Tibial nerve (tissue), 4 donors: ENCODE measurements at regions not wholly inside any gene's neighbourhood (a gene's known extent, or its start where the extent isn't known, plus 50 kb on each side); places are given as distances from the start of the nearest gene placed in this dataset.
"Not testable (repeated sequence)": the region's sequence is repeated elsewhere in the genome, so short reads cannot be mapped to it uniquely, and the experiment has no call there.

Experiments used
- DNase-seq, 2 donors: peaks; one replicate each; pipeline ENCODE4 v3.0.0-alpha.2; 2019; ENCODE audit warnings: low spot score in 2 of 2
- H3K27ac ChIP-seq, 4 donors: fragments of 200-600 bp; sonication (generic) in 3 of 4; one replicate each; pipeline ENCODE4 v1.5.1; 2017 to 2019; ENCODE audit warnings: mild to moderate bottlenecking in 1 of 4
- H3K27me3 ChIP-seq, 2 donors: fragments of 200-600 bp; sonication (generic) in 1 of 2; one replicate each; pipeline versions ENCODE4 v1.5.1 to v1.6.0; 2017 to 2019
- H3K36me3 ChIP-seq, 3 donors: fragments of 200-600 bp; sonication (generic); one replicate each; pipeline ENCODE4 v1.5.1; 2018 to 2019
- H3K4me1 ChIP-seq, 4 donors: fragments of 200-600 bp; sonication (generic) in 3 of 4; one replicate each; pipeline ENCODE4 v1.5.1; 2017 to 2019
- H3K4me3 ChIP-seq, 4 donors: fragments of 200-600 bp; sonication (generic) in 3 of 4; one replicate each; pipeline ENCODE4 v1.5.1; 2017 to 2019; ENCODE audit warnings: mild to moderate bottlenecking in 1 of 4, moderate library complexity in 1 of 4
- H3K9me3 ChIP-seq, 4 donors: fragments of 200-600 bp; sonication (generic) in 3 of 4; one replicate each; pipeline ENCODE4 v1.5.1; 2017 to 2019
- EP300 ChIP-seq, 2 donors: sonication (generic); formaldehyde crosslinking; IDR thresholded peaks; one replicate each; pipeline ENCODE4 v1.6.1; 2017; ENCODE audit warnings: antibody characterized with exemption in 2 of 2, mild to moderate bottlenecking in 1 of 2
- POLR2A ChIP-seq, 2 donors: fragments of 450-650 bp; IDR thresholded peaks; one replicate each; pipeline ENCODE4 v1.6.1; 2017; ENCODE audit warnings: antibody characterized with exemption in 2 of 2, mild to moderate bottlenecking in 2 of 2, moderate library complexity in 2 of 2
- WGBS, 2 donors: methylation state at CpG; one replicate each; pipeline ENCODE4 v1.1.5; 2018; 5-methylcytosine and 5-hydroxymethylcytosine counted together
- TF ChIP-seq, protein P1 (sequence below), 5 experiments: fragments of 200-600 bp in 3 of 5; fragments of 450-650 bp in 2 of 5; sonication (generic) in 3 of 5; IDR thresholded peaks; one replicate each; pipeline ENCODE4 v1.5.1; 2016 to 2019; ENCODE audit warnings: antibody characterized with exemption in 5 of 5, mild to moderate bottlenecking in 3 of 5, moderate library complexity in 2 of 5

DNA sequence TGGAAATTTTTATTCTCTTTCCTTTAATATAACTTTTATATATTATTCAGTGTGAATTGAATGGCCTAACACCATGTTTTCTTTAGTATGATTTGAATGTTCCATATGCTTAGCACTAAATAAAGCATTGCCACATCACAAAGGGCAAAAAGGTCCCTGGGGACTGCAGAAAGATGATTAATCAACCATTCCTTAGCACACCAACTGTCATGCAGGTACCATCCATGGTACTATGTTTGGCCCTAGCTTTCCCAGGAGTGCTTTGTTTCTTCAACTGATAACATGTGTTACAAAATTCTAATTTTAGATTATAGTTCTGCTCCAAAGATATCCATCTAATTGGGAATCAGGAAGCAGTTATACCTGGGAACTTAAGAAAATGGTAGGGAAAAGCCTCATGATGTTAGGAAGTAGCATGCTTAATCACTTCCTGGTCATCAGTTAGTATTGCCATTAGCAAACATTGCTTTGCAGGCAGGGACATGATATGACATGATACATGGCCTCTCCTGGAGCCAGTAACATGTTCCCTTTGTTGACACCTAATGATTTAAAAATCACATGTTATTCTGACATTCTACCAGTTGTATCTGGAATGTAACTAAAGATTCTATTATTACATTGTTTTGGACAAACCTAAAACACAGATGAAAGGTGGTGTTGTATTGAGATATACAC, 712.6 kb upstream of the GBE1 start:
- H3K4me1 ChIP-seq = no peaks in the 10 kb centered on the region
- H3K36me3 ChIP-seq = no peaks in the 10 kb centered on the region
- H3K27me3 ChIP-seq = no peaks in the 10 kb centered on the region
- no peak for DNase-seq
- no peak overlapping the region for H3K27ac ChIP-seq
- H3K9me3 ChIP-seq = no peaks in the 10 kb centered on the region
- H3K4me3 ChIP-seq = no peak overlapping the region
- no peak for TF ChIP-seq POLR2A (IDR thresholded peaks at IDR 0.05)
- TF ChIP-seq, protein P1, sequence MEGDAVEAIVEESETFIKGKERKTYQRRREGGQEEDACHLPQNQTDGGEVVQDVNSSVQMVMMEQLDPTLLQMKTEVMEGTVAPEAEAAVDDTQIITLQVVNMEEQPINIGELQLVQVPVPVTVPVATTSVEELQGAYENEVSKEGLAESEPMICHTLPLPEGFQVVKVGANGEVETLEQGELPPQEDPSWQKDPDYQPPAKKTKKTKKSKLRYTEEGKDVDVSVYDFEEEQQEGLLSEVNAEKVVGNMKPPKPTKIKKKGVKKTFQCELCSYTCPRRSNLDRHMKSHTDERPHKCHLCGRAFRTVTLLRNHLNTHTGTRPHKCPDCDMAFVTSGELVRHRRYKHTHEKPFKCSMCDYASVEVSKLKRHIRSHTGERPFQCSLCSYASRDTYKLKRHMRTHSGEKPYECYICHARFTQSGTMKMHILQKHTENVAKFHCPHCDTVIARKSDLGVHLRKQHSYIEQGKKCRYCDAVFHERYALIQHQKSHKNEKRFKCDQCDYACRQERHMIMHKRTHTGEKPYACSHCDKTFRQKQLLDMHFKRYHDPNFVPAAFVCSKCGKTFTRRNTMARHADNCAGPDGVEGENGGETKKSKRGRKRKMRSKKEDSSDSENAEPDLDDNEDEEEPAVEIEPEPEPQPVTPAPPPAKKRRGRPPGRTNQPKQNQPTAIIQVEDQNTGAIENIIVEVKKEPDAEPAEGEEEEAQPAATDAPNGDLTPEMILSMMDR (IDR thresholded peaks at IDR 0.05) = no peak
- TF ChIP-seq EP300 (IDR thresholded peaks at IDR 0.05) = no peak

DNA sequence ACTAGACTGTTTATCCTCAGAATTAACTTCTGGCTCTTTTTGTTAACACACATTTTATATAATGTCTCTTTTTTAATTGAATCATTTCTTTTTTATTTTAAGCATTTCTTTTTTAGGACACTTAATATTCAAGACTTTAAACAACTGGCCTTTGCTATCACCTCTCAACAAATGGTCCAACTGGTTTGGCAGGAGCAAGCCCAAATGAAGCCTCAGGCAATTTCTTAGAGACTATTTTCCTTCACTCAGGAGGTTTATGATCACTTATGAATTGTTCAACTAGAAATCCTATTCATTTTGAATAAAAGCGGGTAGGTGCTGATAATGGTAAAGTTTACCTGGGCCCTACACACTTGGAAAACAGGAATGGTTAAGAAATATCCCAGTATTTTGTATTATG, 705.6 kb upstream of the GBE1 start:
- Histone ChIP-seq H3K9me3 (no peaks in the 10 kb centered on the region), H3K27me3 (no peaks in the 10 kb centered on the region), H3K4me3 (no peak overlapping the region), H3K36me3 (no peaks in the 10 kb centered on the region), H3K4me1 (no peaks in the 10 kb centered on the region), H3K27ac (no peak overlapping the region)
- DNase-seq = no peak
- WGBS, 2 donors = 91 to 100% methylated on average over 1 of the region's 1 CpG
- TF ChIP-seq EP300 (IDR thresholded peaks at IDR 0.05) (no peak), POLR2A (IDR thresholded peaks at IDR 0.05) (no peak)
- TF ChIP-seq, protein P1 (IDR thresholded peaks at IDR 0.05) = no peak

DNA sequence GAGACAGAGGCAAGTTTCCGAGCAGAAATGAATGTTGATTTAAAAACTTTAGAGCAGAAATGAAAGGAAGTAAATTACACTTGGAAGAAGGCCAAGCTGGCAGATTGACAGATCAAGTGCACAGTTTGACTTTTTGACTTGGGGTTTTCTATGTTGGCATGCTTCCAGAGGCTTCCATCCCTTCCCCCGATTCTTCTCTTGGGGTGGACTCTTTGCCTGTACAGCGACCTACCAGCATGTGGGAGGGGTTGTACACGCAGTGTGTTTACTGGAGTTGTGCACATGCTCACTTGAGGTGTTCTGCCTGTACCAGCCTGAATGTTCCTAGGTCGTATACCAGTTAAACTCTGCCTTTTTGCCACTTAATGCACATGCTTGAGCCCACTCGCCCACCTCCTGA, 701.5 kb upstream of the GBE1 start:
- Histone ChIP-seq H3K4me1 (no peaks in the 10 kb centered on the region), H3K9me3 (no peaks in the 10 kb centered on the region), H3K27me3 (no peaks in the 10 kb centered on the region), H3K4me3 (no peak overlapping the region), H3K36me3 (no peaks in the 10 kb centered on the region), H3K27ac (no peak overlapping the region)
- TF ChIP-seq, protein P1 (IDR thresholded peaks at IDR 0.05) = no peak
- no peak for TF ChIP-seq POLR2A (IDR thresholded peaks at IDR 0.05)
- DNase-seq = no peak
- 26 to 31% methylated on average over 6 of the region's 6 CpGs for WGBS, 2 donors

DNA sequence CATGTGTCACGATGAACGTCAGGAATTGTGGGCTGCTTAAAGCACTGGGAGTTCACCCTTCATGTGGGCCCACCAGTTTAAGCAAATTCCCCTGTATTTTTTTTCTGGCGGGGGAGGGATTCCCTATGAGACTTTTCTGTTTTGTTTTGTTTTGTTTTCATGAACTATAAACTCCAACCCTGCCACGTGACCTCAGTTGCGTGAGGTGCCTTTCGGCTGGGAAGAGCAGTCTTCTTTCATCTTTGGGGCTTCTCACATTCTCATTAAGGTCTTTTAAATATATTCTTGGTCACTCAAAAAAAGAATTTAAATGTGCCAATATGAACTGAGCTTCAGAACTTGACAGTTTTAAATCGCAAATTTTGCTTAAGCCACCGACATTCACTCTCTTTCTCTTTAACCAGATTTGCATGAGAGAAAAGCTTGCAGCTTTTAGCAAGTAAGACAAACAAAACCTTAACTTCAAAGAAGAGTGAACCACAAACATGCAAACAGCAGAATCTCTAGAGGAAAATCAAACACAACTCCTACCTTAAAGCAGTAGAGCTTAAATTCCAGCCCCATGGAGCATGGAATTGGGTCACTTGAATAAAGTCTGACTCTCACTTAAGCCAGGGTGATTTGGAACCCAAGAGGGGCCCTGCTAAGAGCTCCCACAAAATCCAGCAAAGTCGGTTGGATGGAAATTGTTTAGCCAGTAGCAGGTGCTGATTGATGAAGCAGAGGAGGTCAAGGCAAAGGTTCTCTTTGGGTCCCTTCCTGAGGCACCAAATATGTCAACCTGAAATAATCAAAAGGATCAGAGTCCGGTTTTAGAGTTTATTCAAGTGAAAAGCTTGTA, 699.8 kb upstream of the GBE1 start:
- 49 to 54% methylated on average over 10 of the region's 10 CpGs for WGBS, 2 donors
- H3K36me3 ChIP-seq = no peaks in the 10 kb centered on the region
- no peak overlapping the region for H3K4me3 ChIP-seq
- H3K4me1 ChIP-seq = no peaks in the 10 kb centered on the region
- TF ChIP-seq, protein P1 (IDR thresholded peaks at IDR 0.05) = no peak
- no peaks in the 10 kb centered on the region for H3K9me3 ChIP-seq
- DNase-seq = no peak
- no peaks in the 10 kb centered on the region for H3K27me3 ChIP-seq
- no peak overlapping the region for H3K27ac ChIP-seq

DNA sequence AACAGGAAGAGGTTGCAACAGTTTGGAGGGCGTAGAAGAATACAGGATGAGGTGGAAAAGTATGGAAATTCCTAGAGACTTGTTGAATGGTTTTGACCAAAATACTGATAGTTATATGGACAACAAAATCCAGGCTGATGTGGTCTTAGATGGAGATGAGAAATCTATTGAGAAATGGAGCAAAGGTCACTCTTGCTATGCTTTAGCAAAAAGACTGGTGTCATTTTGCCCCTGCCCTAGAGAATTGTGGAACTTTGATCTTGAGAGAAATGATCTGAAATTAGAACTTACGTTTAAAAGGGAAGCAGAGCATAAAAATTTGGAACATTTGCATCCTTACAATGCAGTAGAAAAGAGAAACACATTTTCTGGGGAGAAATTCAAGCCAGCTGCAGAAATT, 686.9 kb upstream of the GBE1 start:
- Histone ChIP-seq H3K4me1 (no peaks in the 10 kb centered on the region), H3K27ac (no peak overlapping the region), H3K4me3 (no peak overlapping the region), H3K9me3 (peaks cover 0 to 16% (median 0%) of the 10 kb centered on the region in 4 donors), H3K27me3 (no peaks in the 10 kb centered on the region), H3K36me3 (no peaks in the 10 kb centered on the region)
- TF ChIP-seq, protein P1 (IDR thresholded peaks at IDR 0.05) = no peak
- no peak for TF ChIP-seq EP300 (IDR thresholded peaks at IDR 0.05)
- TF ChIP-seq POLR2A (IDR thresholded peaks at IDR 0.05) = no peak
- no peak for DNase-seq
- 37 to 75% methylated on average over 2 of the region's 2 CpGs for WGBS, 2 donors

DNA sequence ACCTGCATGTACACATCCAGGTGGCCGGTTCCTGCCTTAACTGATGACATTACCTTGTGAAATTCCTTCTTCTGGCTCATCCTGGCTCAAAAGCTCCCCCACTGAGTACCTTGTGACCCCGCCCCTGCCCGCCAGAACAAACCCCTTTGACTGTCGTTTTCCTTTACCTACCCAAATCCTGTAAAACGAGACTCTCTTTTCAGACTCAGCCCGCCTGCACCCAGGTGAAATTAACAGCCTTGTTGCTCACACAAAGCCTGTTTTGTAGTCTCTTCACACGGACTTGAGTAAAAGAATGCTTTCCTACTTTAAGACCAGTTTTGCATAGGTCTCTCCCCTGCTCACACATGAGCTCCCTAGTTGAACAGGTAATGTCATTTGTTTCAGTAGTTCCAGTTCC, 667.4 kb upstream of the GBE1 start:
- not testable (repeated sequence) for DNase-seq, H3K27me3 ChIP-seq, H3K4me3 ChIP-seq, H3K27ac ChIP-seq, H3K36me3 ChIP-seq, H3K9me3 ChIP-seq, H3K4me1 ChIP-seq
- WGBS, 2 donors = 21 to 45% methylated on average over 7 of the region's 7 CpGs
